Muscle layer of duodenum (tissue), 2 donors: ENCODE measurements at regions not wholly inside any gene's neighbourhood (a gene's known extent, or its start where the extent isn't known, plus 50 kb on each side); places are given as distances from the start of the nearest gene placed in this dataset.

Experiments
- H3K27ac ChIP-seq: one replicate; pipeline ENCODE4 v1.7.0; 2013; ENCODE audit warnings: mild to moderate bottlenecking, low read length
- H3K27me3 ChIP-seq: one replicate; pipeline ENCODE4 v1.7.0; 2013; ENCODE audit warnings: low read depth, mild to moderate bottlenecking, control low read depth, low read length
- H3K36me3 ChIP-seq, 2 donors: one replicate each; pipeline ENCODE4 v1.7.0; 2013; ENCODE audit warnings: low read length in 2 of 2, control low read depth in 1 of 2, mild to moderate bottlenecking in 1 of 2; ENCODE audit not compliant: insufficient read depth in 2 of 2, control insufficient read depth in 1 of 2
- H3K4me1 ChIP-seq, 2 donors: one replicate each; pipeline ENCODE4 v1.7.0; 2013; ENCODE audit warnings: low read length in 2 of 2, mild to moderate bottlenecking in 2 of 2, control low read depth in 1 of 2, moderate library complexity in 1 of 2; ENCODE audit not compliant: insufficient read depth in 2 of 2, control insufficient read depth in 1 of 2
- H3K4me3 ChIP-seq, 2 donors: one replicate each; pipeline ENCODE4 v1.7.0; 2013; ENCODE audit warnings: low read length in 2 of 2, low read depth in 1 of 2, mild to moderate bottlenecking in 1 of 2
- H3K9me3 ChIP-seq, 2 donors: one replicate each; pipeline ENCODE4 v1.7.0; 2013; ENCODE audit warnings: low read length in 2 of 2, control low read depth in 1 of 2, mild to moderate bottlenecking in 1 of 2; ENCODE audit not compliant: control insufficient read depth in 1 of 2
- donor health status: healthy.

GRCh38 chr6:153625089-153625488, 414.0 kb upstream of the OPRM1 start:
- H3K36me3 ChIP-seq: no peaks in the 10 kb centered on the region
- H3K9me3 ChIP-seq: no peaks in the 10 kb centered on the region
- H3K27me3 ChIP-seq: no peaks in the 10 kb centered on the region
- H3K27ac ChIP-seq: no peak overlapping the region
- H3K4me1 ChIP-seq: no peaks in the 10 kb centered on the region
- H3K4me3 ChIP-seq: no peak overlapping the region

- Histone ChIP-seq H3K36me3 (no peaks in the 10 kb centered on the region), H3K4me1 (no peaks in the 10 kb centered on the region), H3K27me3 (no peaks in the 10 kb centered on the region), H3K27ac (no peak overlapping the region), H3K4me3 (no peak overlapping the region), H3K9me3 (no peaks in the 10 kb centered on the region)
Measured at GRCh38 chr6:153624528-153624927, 414.5 kb upstream of the OPRM1 start.

GRCh38 chr6:153623496-153623895, 415.5 kb upstream of the OPRM1 start:
- Histone ChIP-seq H3K27me3 (no peaks in the 10 kb centered on the region), H3K36me3 (no peaks in the 10 kb centered on the region), H3K9me3 (no peaks in the 10 kb centered on the region), H3K4me1 (no peaks in the 10 kb centered on the region), H3K27ac (no peak overlapping the region), H3K4me3 (no peak overlapping the region)

- no peaks in the 10 kb centered on the region for H3K9me3 ChIP-seq
- no peaks in the 10 kb centered on the region for H3K27me3 ChIP-seq
- no peak overlapping the region for H3K4me3 ChIP-seq
- H3K4me1 ChIP-seq: no peaks in the 10 kb centered on the region
- no peak overlapping the region for H3K27ac ChIP-seq
- no peaks in the 10 kb centered on the region for H3K36me3 ChIP-seq
Measured at GRCh38 chr6:153621491-153621890, 417.5 kb upstream of the OPRM1 start.

GRCh38 chr6:153621070-153621469, 418.0 kb upstream of the OPRM1 start:
- H3K4me3 ChIP-seq: no peak overlapping the region
- no peaks in the 10 kb centered on the region for H3K9me3 ChIP-seq
- H3K27ac ChIP-seq: no peak overlapping the region

GRCh38 chr6:153618371-153619322, 420.4 kb upstream of the OPRM1 start:
- Histone ChIP-seq H3K4me1 (no peaks in the 10 kb centered on the region), H3K4me3 (no peak overlapping the region), H3K36me3 (no peaks in the 10 kb centered on the region), H3K9me3 (no peaks in the 10 kb centered on the region), H3K27me3 (no peaks in the 10 kb centered on the region), H3K27ac (no peak overlapping the region)

More at GRCh38 chr6:153621070-153621469, 418.0 kb upstream of the OPRM1 start:
- no peaks in the 10 kb centered on the region for H3K36me3 ChIP-seq
- H3K4me1 ChIP-seq: no peaks in the 10 kb centered on the region
- no peaks in the 10 kb centered on the region for H3K27me3 ChIP-seq

GRCh38 chr6:153616506-153616905, 422.5 kb upstream of the OPRM1 start:
- H3K36me3 ChIP-seq: no peaks in the 10 kb centered on the region
- no peaks in the 10 kb centered on the region for H3K9me3 ChIP-seq
- H3K4me3 ChIP-seq: no peak overlapping the region
- H3K27ac ChIP-seq: no peak overlapping the region
- H3K4me1 ChIP-seq: no peaks in the 10 kb centered on the region
- H3K27me3 ChIP-seq: no peaks in the 10 kb centered on the region

GRCh38 chr6:153613719-153614455, 425.2 kb upstream of the OPRM1 start:
- Histone ChIP-seq H3K4me3 (no peak overlapping the region), H3K27me3 (no peaks in the 10 kb centered on the region), H3K27ac (no peak overlapping the region), H3K9me3 (no peaks in the 10 kb centered on the region), H3K36me3 (no peaks in the 10 kb centered on the region), H3K4me1 (no peaks in the 10 kb centered on the region)

- no peaks in the 10 kb centered on the region for H3K4me1 ChIP-seq
- no peaks in the 10 kb centered on the region for H3K9me3 ChIP-seq
- H3K36me3 ChIP-seq: no peaks in the 10 kb centered on the region
- H3K4me3 ChIP-seq: no peak overlapping the region
- no peaks in the 10 kb centered on the region for H3K27me3 ChIP-seq
- no peak overlapping the region for H3K27ac ChIP-seq
Measured at GRCh38 chr6:153602401-153602800, 436.6 kb upstream of the OPRM1 start.

- H3K27ac ChIP-seq: no peak overlapping the region
- H3K4me3 ChIP-seq: no peak overlapping the region
- no peaks in the 10 kb centered on the region for H3K27me3 ChIP-seq
- H3K36me3 ChIP-seq: no peaks in the 10 kb centered on the region
- H3K4me1 ChIP-seq: peaks cover 0 to 6% of the 10 kb centered on the region in 2 donors
- H3K9me3 ChIP-seq: no peaks in the 10 kb centered on the region
Measured at GRCh38 chr6:153599901-153600300, 439.1 kb upstream of the OPRM1 start.

GRCh38 chr6:153595903-153596302, 443.1 kb upstream of the OPRM1 start:
- Histone ChIP-seq H3K36me3 (no peaks in the 10 kb centered on the region), H3K9me3 (no peaks in the 10 kb centered on the region), H3K27ac (no peak overlapping the region), H3K4me1 (peaks cover 0 to 6% of the 10 kb centered on the region in 2 donors), H3K27me3 (no peaks in the 10 kb centered on the region), H3K4me3 (no peak overlapping the region)
